PFSK-1 (cell line): ENCODE measurements at regions not wholly inside any gene's neighbourhood (a gene's known extent, or its start where the extent isn't known, plus 50 kb on each side); places are given as distances from the start of the nearest gene placed in this dataset.

Source experiments
- FOXP2 ChIP-seq: optimal IDR thresholded peaks from 2 replicates; pipeline ENCODE3; 2011; ENCODE audit warnings: borderline replicate concordance, control low read depth, inconsistent platforms; ENCODE audit not compliant: insufficient read depth; ENCODE audit errors: extremely low read length, extremely low read depth
- POLR2AphosphoS5 ChIP-seq: IDR thresholded peaks from 2 replicates; pipeline ENCODE4 v1.6.1; 2012; ENCODE audit warnings: low read depth, mild to moderate bottlenecking, control low read depth, low read length, moderate library complexity
- REST ChIP-seq, 2 experiments: IDR thresholded peaks; 2 replicates each; pipeline versions ENCODE4 v1.6.1 to v1.8.0; 2011 to 2012; ENCODE audit warnings: low read depth in 2 of 2, low read length in 2 of 2, control low read depth in 1 of 2, inconsistent platforms in 1 of 2, mild to moderate bottlenecking in 1 of 2, moderate library complexity in 1 of 2; ENCODE audit not compliant: insufficient read depth in 1 of 2
- SIN3A ChIP-seq: IDR thresholded peaks from 2 replicates; pipeline ENCODE4 v1.6.1; 2012; ENCODE audit warnings: mild to moderate bottlenecking, low read length, moderate library complexity, borderline replicate concordance; ENCODE audit not compliant: insufficient read depth
- TAF1 ChIP-seq: IDR thresholded peaks from 2 replicates; pipeline ENCODE4 v1.6.1; 2012; ENCODE audit warnings: low read length, control low read depth, borderline replicate concordance; ENCODE audit not compliant: insufficient read depth

GRCh38 chr3:144053121-144053520 lies 81.5 kb downstream of the DIPK2A start:
- TF ChIP-seq SIN3A (no peak), FOXP2 (no peak), REST (IDR thresholded peaks at IDR 0.05; ENCODE audit: insufficient read depth in 1 of 2, low read depth in 2 of 2, low read length in 2 of 2) (no peak), POLR2AphosphoS5 (no peak), TAF1 (no peak)

GRCh38 chr3:144054766-144055165 lies 83.1 kb downstream of the DIPK2A start:
- TF ChIP-seq REST (IDR thresholded peaks at IDR 0.05; ENCODE audit: insufficient read depth in 1 of 2, low read depth in 2 of 2, low read length in 2 of 2) (no peak), FOXP2 (no peak), POLR2AphosphoS5 (no peak), SIN3A (no peak), TAF1 (no peak)

- TF ChIP-seq SIN3A = no peak
- TF ChIP-seq POLR2AphosphoS5 = no peak
- TF ChIP-seq TAF1 = no peak
- TF ChIP-seq FOXP2 = no peak
- TF ChIP-seq REST (IDR thresholded peaks at IDR 0.05; ENCODE audit: insufficient read depth in 1 of 2, low read depth in 2 of 2, low read length in 2 of 2) = no peak
Measured at GRCh38 chr3:144055604-144056003, 84.0 kb downstream of the DIPK2A start.

GRCh38 chr3:144058713-144059112 lies 87.1 kb downstream of the DIPK2A start:
- TF ChIP-seq REST (IDR thresholded peaks at IDR 0.05; ENCODE audit: insufficient read depth in 1 of 2, low read depth in 2 of 2, low read length in 2 of 2) = no peak
- TF ChIP-seq POLR2AphosphoS5 = no peak
- no peak for TF ChIP-seq FOXP2
- TF ChIP-seq SIN3A = no peak
- TF ChIP-seq TAF1 = no peak

GRCh38 chr3:144059481-144059880 lies 87.9 kb downstream of the DIPK2A start:
- no peak for TF ChIP-seq REST (IDR thresholded peaks at IDR 0.05; ENCODE audit: insufficient read depth in 1 of 2, low read depth in 2 of 2, low read length in 2 of 2)
- no peak for TF ChIP-seq FOXP2
- TF ChIP-seq POLR2AphosphoS5 = no peak
